GM19328 (cell line): ENCODE measurements at regions not wholly inside any gene's neighbourhood (a gene's known extent, or its start where the extent isn't known, plus 50 kb on each side); places are given as distances from the start of the nearest gene placed in this dataset.
"Not testable (repeated sequence)": the region's sequence is repeated elsewhere in the genome, so short reads cannot be mapped to it uniquely, and the experiment has no call there.

ENCODE experiments used
- ATAC-seq: cut with Tn5 transposase; IDR thresholded peaks from one replicate; pipeline ENCODE4 v1.9.1; 2021; ENCODE audit warnings: mild to moderate bottlenecking, moderate library complexity; ENCODE audit not compliant: unreplicated experiment

DNA sequence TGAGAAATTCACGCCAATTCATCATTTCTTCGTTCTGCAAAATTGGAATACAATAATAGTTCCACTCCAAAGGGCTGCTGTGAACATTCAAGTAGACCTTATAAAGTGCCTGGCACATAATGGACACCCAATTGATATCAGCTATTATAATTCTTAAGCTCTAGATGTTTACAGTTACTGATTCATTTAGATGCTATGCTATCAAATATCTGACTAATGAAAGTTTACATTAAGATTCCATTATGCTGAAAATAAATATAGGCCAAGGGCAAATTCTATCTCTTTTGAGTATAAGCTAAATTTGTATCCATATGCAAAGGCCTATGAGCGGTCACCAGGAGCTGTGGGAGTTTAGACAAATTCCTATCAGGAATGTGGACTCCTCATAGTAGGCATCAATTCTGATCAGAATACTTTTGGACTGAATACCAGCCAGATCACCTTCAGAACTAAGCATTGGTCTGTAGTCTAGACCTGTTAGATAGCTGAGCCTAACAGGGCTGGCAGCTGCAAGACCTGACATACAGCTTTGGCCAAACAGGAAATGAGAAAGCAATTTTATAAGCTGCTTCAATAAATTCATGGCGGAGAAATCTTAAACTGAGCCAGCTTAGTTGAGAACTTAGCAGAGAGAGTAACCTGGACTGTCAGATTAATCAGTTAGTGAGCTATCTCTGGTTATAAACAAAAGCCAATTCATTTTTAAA lies 384.3 kb upstream of the ACTRT1 start:
- ATAC-seq: no peak

DNA sequence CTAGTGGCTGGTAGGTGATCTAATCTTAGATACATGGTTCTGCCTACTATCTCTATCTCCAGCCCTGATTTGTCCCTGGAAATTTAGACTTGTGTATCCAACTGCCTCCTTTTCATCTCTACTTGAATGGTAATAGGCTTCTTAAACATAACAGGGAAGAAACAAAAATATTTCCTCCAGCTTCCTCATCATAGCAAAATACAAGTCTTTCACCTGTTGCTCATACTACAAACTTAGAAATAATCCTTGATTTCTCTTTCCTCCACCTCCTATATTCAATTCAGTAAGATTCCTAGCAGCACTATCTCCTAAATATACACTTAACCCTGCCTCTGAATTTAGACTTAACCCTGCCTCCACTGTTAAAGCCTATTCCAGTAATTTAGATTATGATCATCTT lies 373.3 kb upstream of the ACTRT1 start:
- ATAC-seq: no peak

DNA sequence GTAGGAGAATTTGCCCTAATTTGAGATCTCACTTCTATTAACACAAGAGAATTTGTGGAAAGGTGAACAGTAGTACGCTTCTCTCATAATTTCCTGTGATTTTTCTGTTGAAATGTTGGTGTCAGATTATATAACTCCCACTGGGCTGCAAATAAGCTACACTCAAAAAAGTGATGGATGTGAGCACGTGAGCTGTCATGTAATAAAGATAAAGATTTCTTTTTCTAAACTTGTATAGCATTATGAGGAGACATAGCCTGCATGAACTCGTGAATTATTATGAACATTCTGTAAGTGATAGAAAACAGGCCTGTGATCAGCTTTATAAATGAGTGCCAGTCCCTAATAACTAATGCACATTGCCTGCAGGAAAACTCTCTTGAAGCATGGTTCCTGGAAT lies 356.6 kb upstream of the ACTRT1 start:
- no peak for ATAC-seq

DNA sequence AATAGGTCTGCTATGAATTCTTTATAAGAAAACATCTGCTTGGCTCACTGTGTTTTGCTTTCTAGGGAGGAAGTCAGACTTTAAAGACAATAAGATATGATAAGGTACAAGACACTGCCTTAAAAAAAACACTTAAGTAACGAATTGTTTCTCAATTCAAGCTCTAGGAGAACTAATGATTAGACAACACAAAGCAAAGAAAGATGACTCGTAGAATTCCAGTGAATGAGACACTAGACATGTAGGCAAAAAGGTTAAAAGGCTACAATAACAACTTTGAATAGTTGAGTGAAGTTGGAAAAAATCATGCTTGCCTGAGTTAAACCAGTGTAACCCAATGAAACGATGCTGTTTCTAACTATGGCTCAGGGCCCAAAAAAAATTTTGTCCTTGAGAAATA lies 344.4 kb upstream of the ACTRT1 start:
- no peak for ATAC-seq

DNA sequence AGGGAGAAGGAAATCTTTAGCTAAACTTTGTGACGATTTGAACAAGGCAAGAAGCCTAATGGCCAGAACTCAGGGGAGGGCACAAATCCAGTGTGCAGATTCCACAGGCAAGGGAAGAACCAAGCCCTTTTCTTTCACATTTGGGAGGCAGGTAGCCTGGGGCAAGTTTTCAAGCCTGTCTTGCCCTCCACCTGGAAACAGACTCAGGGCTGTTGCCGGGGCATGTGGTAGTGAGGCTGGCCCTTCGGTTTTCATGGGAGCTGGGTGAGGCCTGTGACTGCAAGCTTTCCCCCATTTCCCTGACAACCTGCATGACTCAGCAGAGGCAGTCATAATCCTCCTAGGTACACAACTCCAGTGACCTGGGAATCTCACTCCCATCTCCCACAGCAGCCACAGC lies 331.6 kb upstream of the ACTRT1 start:
- ATAC-seq: not testable (repeated sequence)

DNA sequence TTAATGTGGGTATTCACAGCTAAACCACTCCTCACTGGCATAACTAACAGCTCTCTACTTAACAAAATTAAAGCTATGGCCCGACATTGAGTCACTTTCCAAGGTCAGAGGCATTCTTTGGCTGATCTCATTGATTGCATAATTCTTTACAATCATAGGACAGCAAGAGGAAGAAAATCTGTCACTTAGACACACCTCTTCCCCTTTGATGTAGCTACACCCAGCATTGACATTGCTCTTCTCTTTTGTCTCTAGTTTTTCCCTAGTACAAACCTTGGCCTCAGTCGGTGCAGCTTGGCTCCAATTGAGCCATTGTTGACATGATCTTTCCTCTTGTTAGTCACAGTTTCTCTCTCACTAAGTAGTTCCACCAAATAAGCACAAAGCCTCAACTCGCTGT lies 313.3 kb upstream of the ACTRT1 start:
- no peak for ATAC-seq

DNA sequence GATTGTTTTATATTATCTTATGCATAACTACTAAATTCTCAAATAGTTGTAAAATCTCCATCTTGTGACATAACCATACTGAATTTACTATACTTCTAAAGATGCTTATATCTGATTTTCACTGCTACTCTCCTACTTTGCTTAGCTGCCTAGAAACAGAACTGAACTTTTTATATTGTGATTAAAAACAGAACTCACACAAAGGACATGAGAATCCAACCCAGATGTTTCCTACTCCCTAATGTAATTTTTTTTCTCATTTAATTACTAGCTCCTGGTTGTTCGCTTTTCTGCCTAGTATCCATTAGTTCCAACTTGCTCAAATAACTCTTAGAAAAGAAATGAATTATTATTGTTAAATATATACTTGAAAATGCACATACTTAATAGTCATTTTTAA lies 283.5 kb upstream of the ACTRT1 start:
- no peak for ATAC-seq

DNA sequence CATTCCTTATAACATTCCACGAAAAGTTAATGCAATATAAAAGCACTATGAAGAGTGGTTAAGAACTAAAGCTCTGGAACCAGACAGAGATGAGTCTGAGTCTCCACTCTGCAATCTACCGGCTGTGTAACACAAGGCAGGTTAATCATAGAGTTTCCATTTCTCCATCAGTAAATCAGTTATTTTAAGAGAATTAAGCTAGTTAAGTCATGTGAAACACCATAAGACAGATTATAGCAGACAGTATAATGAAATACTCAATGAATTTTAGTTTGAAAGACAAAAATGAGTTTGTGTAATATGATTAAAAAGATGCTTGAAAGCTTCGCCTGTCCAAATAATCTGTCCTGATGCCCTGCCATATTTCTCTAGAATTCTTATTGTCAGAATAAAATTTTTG lies 282.6 kb upstream of the ACTRT1 start:
- ATAC-seq: no peak

DNA sequence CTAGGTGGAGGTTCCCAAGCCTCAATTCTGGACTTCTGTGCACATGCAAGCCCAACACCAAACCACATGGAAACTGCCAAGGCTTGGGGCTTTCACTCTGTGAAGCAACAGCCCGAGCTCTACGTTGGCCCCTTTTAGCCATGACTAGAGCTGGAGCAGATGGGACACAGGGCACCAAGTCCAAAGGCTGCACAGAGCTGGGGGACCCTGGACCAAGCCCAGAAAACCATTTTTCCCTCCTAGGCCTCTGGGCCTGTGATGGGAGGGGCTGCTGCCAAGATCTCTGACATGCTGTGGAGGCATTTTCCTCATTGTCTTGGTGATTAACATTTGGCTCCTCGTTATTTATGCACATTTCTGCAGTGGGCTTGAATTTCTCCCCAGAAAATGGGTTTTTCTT lies 258.7 kb upstream of the ACTRT1 start:
- ATAC-seq: no peak

DNA sequence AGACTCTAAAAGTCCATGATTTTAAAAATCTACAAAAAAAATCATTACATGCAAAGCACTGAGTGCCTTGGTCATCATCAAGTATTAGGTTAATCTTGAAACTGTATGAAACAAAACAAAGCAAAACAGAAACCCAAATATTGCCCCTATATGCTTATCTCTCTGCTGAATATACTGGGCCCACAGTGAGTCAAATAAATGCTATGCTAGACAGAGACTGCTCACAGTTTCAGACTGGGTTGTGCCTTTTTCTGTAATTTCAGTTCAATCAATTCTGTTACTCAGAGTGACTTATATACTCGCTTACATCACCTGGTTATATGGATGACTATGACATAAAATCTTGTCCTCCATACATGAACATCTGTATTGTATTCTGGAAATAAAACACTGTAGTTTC lies 257.1 kb upstream of the ACTRT1 start:
- ATAC-seq: no peak

DNA sequence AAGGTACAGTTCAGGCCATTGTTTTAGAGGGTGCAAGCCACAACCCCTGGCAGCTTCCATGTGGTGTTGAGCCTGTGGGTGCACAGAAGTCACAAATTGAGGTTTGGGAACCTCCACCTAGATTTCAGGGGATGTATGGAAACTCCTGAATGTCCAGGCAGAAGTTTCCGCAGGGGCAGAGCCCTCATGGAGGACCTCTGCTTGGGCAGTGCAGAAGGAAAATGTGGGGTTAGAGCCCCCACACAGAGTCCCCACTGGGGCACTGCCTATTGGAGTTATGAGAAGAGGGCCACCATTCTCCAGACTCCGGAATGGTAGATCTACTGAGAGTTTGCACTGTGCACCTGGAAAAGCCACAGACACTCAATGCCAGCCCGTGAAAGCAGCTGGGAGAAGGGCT lies 242.0 kb upstream of the ACTRT1 start:
- ATAC-seq: no peak

DNA sequence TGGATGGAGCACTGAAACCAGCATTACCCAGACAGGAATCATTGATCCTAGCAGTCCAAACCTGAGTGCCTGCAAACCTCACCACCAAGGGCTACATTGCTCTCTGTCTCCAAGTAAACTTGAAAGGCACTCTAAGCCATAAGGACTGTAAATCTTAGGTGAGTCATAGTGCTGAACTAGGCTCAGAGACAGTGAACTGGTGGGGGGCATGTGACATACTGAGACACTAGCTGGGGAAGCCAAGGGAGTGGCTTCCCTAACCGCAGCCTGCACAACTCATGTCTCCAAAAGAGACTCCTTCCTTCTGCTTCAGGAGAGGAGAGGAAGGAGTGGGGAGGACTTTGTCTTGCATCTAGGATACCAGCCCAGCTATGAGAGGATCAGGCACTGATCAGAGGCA lies 235.5 kb upstream of the ACTRT1 start:
- ATAC-seq: no peak

DNA sequence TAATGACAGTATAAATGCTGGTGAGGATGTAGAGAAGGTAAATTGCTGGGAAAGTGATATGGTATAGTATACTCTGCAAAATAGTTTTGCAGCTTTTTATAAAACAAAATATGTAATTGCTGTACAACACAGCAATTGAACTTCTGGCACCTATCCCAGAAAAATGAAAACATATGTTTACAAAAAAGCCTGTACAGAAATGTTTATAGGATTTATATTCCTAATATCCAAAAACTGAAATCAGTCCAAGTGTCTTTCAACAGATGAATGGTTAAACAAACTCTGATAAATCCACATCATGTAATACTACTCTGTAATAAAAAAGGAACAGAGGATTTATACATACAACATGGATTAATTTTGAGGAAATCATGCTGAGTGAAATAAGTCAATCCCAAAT lies 198.4 kb upstream of the ACTRT1 start:
- no peak for ATAC-seq

DNA sequence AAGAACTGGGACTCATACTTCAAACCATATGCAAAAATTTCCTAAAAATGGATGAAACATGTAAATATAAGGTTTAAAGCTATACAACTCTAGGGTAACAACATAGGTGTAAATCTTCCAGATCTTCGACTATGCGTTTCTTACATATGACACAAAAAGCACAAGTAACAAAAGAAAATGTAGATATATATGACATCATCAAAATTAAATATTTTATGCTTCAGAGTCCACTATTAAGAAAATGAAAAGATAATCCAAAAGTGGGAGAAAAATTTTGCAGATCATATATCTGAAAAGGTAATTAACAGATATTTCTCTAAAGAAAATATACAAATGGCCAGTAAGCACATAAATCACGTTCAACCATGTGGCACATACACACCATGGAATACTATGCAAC lies 164.2 kb upstream of the ACTRT1 start:
- no peak for ATAC-seq

DNA sequence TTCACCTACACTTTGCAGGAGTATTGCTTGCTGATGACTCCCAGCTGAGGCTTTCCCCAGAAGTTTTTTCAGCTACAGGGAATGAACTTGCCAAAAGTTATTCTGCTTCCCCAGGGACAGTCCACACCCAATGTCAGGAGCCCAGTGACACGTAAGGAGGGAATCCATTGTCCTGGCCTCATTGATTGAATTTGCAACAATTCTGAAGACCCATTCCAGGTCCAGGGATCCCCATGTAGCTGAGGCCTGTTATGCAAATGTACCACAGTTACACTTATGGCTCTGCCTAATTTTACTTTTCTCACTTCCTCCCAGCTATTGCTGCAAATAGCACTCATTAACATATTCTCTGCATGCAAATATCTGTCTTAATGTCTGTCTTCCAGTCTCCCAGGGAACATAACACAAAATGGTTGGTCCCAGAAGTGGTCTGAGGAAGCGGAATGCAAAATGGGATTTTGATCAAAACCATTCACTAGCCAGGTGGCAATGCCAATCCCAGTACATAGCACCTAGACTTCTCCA lies 113.7 kb upstream of the ACTRT1 start:
- no peak for ATAC-seq

DNA sequence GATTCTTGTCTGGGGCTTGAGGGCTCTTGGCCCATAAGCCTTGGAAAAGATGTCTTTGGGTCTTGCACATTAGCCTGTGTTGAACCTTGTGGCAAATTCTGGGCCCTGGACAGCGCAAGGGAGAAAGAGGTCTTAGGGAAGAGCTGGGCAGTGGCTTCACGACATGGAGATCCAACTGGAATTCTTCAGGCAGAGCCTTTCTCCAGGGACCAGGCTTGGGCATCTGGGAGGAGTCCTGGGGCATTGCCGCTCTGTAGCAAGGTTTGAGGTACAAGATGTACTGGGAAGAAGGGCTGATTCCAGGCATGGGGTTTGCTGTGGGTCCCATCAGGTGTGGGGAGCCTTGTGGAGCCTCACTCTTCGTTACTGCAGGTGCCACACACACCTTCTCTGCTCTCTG lies 104.0 kb upstream of the ACTRT1 start:
- no peak for ATAC-seq

DNA sequence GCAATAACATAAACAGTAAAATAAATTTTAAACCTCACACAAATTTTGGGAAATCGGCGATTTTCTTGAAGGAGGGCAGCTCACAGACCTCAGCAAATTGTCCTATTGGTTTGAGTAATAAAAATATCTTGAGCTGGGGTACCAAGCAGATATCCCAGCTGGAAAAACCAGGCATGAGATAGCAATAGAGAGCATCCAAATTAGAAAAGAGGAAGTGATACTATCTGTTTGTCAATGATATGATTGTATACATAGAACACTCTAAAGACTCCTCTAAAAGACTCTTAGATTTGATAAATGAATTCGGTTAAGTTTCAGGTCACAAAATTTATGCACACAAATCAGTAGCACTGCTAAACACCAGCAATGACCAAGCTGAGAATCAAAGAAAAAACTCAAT lies 90.5 kb upstream of the ACTRT1 start:
- ATAC-seq: no peak

DNA sequence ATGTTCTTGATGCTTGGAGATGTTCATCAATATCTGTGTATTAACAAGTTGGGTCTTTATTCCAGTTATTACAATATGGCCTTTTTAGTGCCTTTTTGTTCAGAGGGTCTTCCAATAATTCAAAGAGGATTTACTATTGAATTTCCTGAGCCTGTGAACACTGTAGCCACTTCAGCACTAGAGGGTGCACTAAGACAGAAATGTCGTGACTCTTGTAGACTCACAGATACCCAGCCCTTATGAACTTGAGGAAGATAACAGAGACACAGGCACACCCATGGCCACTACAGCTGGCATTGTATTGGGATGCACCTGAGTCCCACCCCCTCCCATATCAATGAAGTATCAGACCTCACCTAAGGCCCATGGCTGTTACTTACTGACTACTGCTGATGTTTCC lies 54.4 kb upstream of the ACTRT1 start:
- ATAC-seq: no peak

DNA sequence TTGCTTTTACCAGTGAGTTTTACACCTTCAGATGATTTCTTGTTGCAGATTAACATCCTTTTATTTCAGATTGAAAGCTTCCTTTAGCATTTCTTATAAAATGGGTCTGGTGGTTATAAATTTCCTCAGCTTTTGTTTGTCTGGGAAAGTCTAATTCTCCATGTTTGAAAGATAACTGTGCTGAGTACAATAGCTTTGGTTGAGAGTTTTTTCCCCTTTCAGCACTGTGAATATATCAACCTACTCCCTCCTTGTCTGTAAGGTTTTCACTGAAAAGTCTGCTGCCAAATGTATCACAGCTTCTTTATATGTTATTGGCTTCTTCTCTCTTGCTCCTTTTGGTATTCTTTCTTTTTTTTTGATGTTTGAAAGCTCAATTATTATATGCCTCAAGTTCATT lies 53.5 kb upstream of the ACTRT1 start:
- ATAC-seq: no peak
